ENCODE measurements at regions not wholly inside any gene's neighbourhood (a gene's known extent, or its start where the extent isn't known, plus 50 kb on each side); places are given as distances from the start of the nearest gene placed in this dataset.

DNA sequence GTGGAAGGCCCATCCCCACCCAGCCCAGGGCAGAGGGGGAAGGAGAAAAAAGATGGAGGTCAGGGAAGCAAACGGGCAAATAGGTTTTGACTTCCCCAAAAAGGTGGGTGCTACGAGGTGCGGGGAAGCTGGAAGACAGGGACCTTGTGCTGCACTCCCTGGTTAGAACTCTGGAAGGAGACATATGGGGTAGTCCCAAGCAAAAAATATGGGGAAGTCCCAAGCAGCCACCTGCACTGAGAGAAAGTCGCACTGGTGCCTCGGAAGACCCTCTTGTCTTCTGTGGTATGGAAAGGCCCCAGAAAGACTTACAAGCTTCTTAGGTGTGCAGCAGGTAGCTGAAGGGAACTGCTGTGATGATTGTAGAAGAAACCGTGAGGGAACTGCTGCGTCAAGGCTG, 93.8 kb upstream of the CEP85L start:
- Histone ChIP-seq H2AFZ (ENCODE audit: low read depth, low read length) (no peak overlapping the region), H3K4me2 (ENCODE audit: low read length) (no peak overlapping the region), H3K27ac (ENCODE audit: low read depth, low read length) (peak overlapping the region; percentile 33), H3K4me3 (ENCODE audit: insufficient read depth, low read depth, low read length) (no peak overlapping the region), H4K20me1 (ENCODE audit: insufficient read depth, low read length) (no peaks in the 10 kb centered on the region), H3K9ac (ENCODE audit: low read length) (no peak overlapping the region), H3K9me3 (ENCODE audit: insufficient read depth, low read depth, low read length) (no peaks in the 10 kb centered on the region), H3K36me3 (ENCODE audit: insufficient read depth, low read length) (no peaks in the 10 kb centered on the region), H3K27me3 (ENCODE audit: insufficient read depth, low read length) (no peaks in the 10 kb centered on the region), H3K79me2 (ENCODE audit: insufficient read depth, low read length) (no peaks in the 10 kb centered on the region), H3K4me1 (ENCODE audit: insufficient read depth, low read length) (peaks cover 25% of the 10 kb centered on the region)
- TF ChIP-seq EZH2 (IDR thresholded peaks at IDR 0.05; ENCODE audit: insufficient read depth, low read length), result no peak
- TF ChIP-seq, protein P1, sequence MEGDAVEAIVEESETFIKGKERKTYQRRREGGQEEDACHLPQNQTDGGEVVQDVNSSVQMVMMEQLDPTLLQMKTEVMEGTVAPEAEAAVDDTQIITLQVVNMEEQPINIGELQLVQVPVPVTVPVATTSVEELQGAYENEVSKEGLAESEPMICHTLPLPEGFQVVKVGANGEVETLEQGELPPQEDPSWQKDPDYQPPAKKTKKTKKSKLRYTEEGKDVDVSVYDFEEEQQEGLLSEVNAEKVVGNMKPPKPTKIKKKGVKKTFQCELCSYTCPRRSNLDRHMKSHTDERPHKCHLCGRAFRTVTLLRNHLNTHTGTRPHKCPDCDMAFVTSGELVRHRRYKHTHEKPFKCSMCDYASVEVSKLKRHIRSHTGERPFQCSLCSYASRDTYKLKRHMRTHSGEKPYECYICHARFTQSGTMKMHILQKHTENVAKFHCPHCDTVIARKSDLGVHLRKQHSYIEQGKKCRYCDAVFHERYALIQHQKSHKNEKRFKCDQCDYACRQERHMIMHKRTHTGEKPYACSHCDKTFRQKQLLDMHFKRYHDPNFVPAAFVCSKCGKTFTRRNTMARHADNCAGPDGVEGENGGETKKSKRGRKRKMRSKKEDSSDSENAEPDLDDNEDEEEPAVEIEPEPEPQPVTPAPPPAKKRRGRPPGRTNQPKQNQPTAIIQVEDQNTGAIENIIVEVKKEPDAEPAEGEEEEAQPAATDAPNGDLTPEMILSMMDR (IDR thresholded peaks at IDR 0.05; ENCODE audit: insufficient read depth, low read depth, low read length), result no peak
- no peaks in the 10 kb centered on the region for H3K9me3 Mint-ChIP-seq (ENCODE audit: unreplicated experiment)
- H3K27me3 Mint-ChIP-seq (ENCODE audit: low read depth, unreplicated experiment), result no peaks in the 10 kb centered on the region
- DNase-seq (ENCODE audit: low read depth) (no peak), FAIRE-seq (no peak)
- no peak overlapping the region for H3K27ac Mint-ChIP-seq (ENCODE audit: unreplicated experiment)
- H3K36me3 Mint-ChIP-seq (ENCODE audit: low read depth, unreplicated experiment), result no peaks in the 10 kb centered on the region
- H3K4me3 Mint-ChIP-seq (ENCODE audit: unreplicated experiment), result no peak overlapping the region
- H3K4me1 Mint-ChIP-seq (ENCODE audit: low read depth, unreplicated experiment), result peaks cover 18% of the 10 kb centered on the region

DNA sequence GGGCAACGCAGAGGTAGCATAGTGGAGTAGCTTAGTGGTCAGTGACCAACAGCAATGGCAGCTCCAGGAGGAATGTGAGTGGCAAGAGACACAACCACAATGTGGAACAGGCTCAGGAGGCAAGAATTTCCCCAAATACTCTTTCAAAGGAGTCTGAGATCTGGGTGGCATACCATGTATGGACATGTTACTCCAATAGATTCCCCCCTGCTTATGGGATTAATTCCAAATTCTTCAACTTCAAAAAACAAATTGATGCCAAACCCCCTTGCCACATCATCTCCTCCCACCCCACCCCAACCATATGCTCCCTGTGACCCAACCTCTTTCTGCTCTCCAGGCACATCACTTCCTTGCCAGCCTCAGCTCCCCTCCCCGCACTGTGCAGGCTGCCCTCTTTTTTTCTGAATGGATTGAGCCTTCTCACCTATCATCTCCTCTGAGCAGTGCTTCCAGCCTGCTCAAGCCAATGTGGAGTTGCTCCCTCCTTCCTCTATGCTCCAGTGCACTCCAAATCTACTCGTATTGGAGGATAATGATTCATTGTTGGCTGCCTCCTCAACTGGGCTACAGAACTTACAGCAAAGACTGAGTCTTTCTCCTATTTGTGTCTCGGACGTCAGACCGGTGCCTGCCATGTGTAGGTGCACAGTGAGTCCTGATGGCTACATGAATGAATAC, 93.0 kb upstream of the CEP85L start:
- no peak for TF ChIP-seq EZH2 (IDR thresholded peaks at IDR 0.05; ENCODE audit: insufficient read depth, low read length)
- TF ChIP-seq, protein P1 (IDR thresholded peaks at IDR 0.05; ENCODE audit: insufficient read depth, low read depth, low read length), result no peak
- Histone ChIP-seq H3K27ac (ENCODE audit: low read depth, low read length) (peak overlapping the region; percentile 33), H3K79me2 (ENCODE audit: insufficient read depth, low read length) (no peaks in the 10 kb centered on the region), H3K9ac (ENCODE audit: low read length) (peak overlapping the region; percentile 22), H3K4me2 (ENCODE audit: low read length) (peak overlapping the region; percentile 66), H3K9me3 (ENCODE audit: insufficient read depth, low read depth, low read length) (no peaks in the 10 kb centered on the region), H4K20me1 (ENCODE audit: insufficient read depth, low read length) (no peaks in the 10 kb centered on the region), H2AFZ (ENCODE audit: low read depth, low read length) (peak overlapping the region; percentile 15), H3K36me3 (ENCODE audit: insufficient read depth, low read length) (no peaks in the 10 kb centered on the region), H3K4me3 (ENCODE audit: insufficient read depth, low read depth, low read length) (no peak overlapping the region), H3K27me3 (ENCODE audit: insufficient read depth, low read length) (no peaks in the 10 kb centered on the region), H3K4me1 (ENCODE audit: insufficient read depth, low read length) (peaks cover 25% of the 10 kb centered on the region)
- FAIRE-seq (peak; percentile 66), DNase-seq (ENCODE audit: low read depth) (peak; percentile 91)
- peak overlapping the region; percentile 21 for H3K4me3 Mint-ChIP-seq (ENCODE audit: unreplicated experiment)
- no peaks in the 10 kb centered on the region for H3K36me3 Mint-ChIP-seq (ENCODE audit: low read depth, unreplicated experiment)
- no peaks in the 10 kb centered on the region for H3K27me3 Mint-ChIP-seq (ENCODE audit: low read depth, unreplicated experiment)
- no peaks in the 10 kb centered on the region for H3K9me3 Mint-ChIP-seq (ENCODE audit: unreplicated experiment)
- peaks cover 18% of the 10 kb centered on the region for H3K4me1 Mint-ChIP-seq (ENCODE audit: low read depth, unreplicated experiment)
- H3K27ac Mint-ChIP-seq (ENCODE audit: unreplicated experiment), result no peak overlapping the region

DNA sequence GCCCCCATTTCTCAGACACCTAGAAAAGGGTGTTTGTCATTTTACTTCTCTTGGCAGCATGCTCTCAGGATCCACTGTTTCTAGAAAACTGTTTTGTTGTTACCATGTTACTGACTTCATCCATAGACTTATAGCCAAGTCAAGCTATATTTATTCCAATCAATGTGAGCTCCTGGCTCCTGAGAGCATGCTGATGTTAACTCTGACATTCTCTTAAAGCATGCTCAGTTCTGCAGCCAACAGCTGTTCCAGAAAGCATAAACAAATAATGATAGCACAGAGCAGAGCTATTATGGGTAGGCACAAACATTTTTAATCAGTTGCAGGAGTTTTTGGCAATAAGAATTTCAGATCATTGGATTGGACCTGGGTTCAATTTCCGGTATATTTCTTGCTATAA, 92.4 kb upstream of the CEP85L start:
- FAIRE-seq (no peak), DNase-seq (ENCODE audit: low read depth) (peak; percentile 55)
- Mint-ChIP-seq H3K27ac (ENCODE audit: unreplicated experiment) (no peak overlapping the region), H3K4me1 (ENCODE audit: low read depth, unreplicated experiment) (peaks cover 18% of the 10 kb centered on the region), H3K4me3 (ENCODE audit: unreplicated experiment) (no peak overlapping the region), H3K9me3 (ENCODE audit: unreplicated experiment) (no peaks in the 10 kb centered on the region), H3K27me3 (ENCODE audit: low read depth, unreplicated experiment) (no peaks in the 10 kb centered on the region), H3K36me3 (ENCODE audit: low read depth, unreplicated experiment) (no peaks in the 10 kb centered on the region)
- no peak overlapping the region for H3K4me3 ChIP-seq (ENCODE audit: insufficient read depth, low read depth, low read length)
- H2AFZ ChIP-seq (ENCODE audit: low read depth, low read length), result no peak overlapping the region
- H4K20me1 ChIP-seq (ENCODE audit: insufficient read depth, low read length), result no peaks in the 10 kb centered on the region
- TF ChIP-seq, protein P1 (IDR thresholded peaks at IDR 0.05; ENCODE audit: insufficient read depth, low read depth, low read length), result no peak
- TF ChIP-seq EZH2 (IDR thresholded peaks at IDR 0.05; ENCODE audit: insufficient read depth, low read length), result no peak
- H3K4me2 ChIP-seq (ENCODE audit: low read length), result peak overlapping the region; percentile 66
- peaks cover 25% of the 10 kb centered on the region for H3K4me1 ChIP-seq (ENCODE audit: insufficient read depth, low read length)
- no peaks in the 10 kb centered on the region for H3K79me2 ChIP-seq (ENCODE audit: insufficient read depth, low read length)
- H3K36me3 ChIP-seq (ENCODE audit: insufficient read depth, low read length), result no peaks in the 10 kb centered on the region
- no peaks in the 10 kb centered on the region for H3K9me3 ChIP-seq (ENCODE audit: insufficient read depth, low read depth, low read length)
- H3K27me3 ChIP-seq (ENCODE audit: insufficient read depth, low read length), result no peaks in the 10 kb centered on the region
- no peak overlapping the region for H3K9ac ChIP-seq (ENCODE audit: low read length)
- peak overlapping the region; percentile 33 for H3K27ac ChIP-seq (ENCODE audit: low read depth, low read length)
